Loucy (cell line): ENCODE measurements at regions not wholly inside any gene's neighbourhood (a gene's known extent, or its start where the extent isn't known, plus 50 kb on each side); places are given as distances from the start of the nearest gene placed in this dataset.

Experiments used
- H2AFZ ChIP-seq: fragments of 200-600 bp; sonication (generic); 2 replicates; pipeline ENCODE4 v1.6.0; 2016; ENCODE audit warnings: antibody characterized with exemption, mild to moderate bottlenecking, low read length, moderate library complexity
- H3F3A ChIP-seq: fragments of 200-600 bp; 2 replicates; pipeline ENCODE4 v1.6.0; 2016; ENCODE audit warnings: antibody characterized with exemption, low read depth, mild to moderate bottlenecking
- H3K27me3 ChIP-seq: fragments of 200-600 bp; sonication (generic); 2 replicates; pipeline ENCODE4 v1.6.1; 2014; ENCODE audit warnings: low read length, mild to moderate bottlenecking; ENCODE audit not compliant: insufficient read depth, poor library complexity, severe bottlenecking
- H3K36me3 ChIP-seq: fragments of 200-600 bp; sonication (generic); 2 replicates; pipeline ENCODE4 v1.6.1; 2016; ENCODE audit warnings: low read length; ENCODE audit not compliant: insufficient read depth
- H3K4me1 ChIP-seq: fragments of 200-600 bp; sonication (generic); 2 replicates; pipeline ENCODE4 v1.5.1; 2014; ENCODE audit warnings: low read length, mild to moderate bottlenecking; ENCODE audit not compliant: insufficient read depth, poor library complexity, severe bottlenecking
- H3K4me2 ChIP-seq: fragments of 200-600 bp; sonication (generic); 2 replicates; pipeline ENCODE4 v1.6.0; 2014; ENCODE audit warnings: antibody characterized with exemption, low read length, low read depth, mild to moderate bottlenecking; ENCODE audit not compliant: poor library complexity, severe bottlenecking
- H3K4me3 ChIP-seq: fragments of 200-600 bp; sonication (generic); 2 replicates; pipeline ENCODE4 v1.5.1; 2014; ENCODE audit warnings: low read length, mild to moderate bottlenecking, mixed read lengths; ENCODE audit not compliant: poor library complexity, severe bottlenecking
- H3K79me2 ChIP-seq: fragments of 200-600 bp; sonication (generic); 2 replicates; pipeline ENCODE4 v1.6.1; 2014; ENCODE audit warnings: low read length; ENCODE audit not compliant: insufficient read depth
- H3K9ac ChIP-seq: fragments of 200-600 bp; sonication (generic); 2 replicates; pipeline ENCODE4 v1.6.0; 2014; ENCODE audit warnings: mild to moderate bottlenecking, low read depth, low read length, moderate library complexity; ENCODE audit not compliant: poor library complexity, severe bottlenecking
- H3K9me2 ChIP-seq: fragments of 200-600 bp; sonication (generic); replicated peaks from 2 replicates; pipeline ENCODE4 v1.6.1; 2016; ENCODE audit warnings: low read depth, low read length, mixed read lengths
- H3K9me3 ChIP-seq: fragments of 200-600 bp; sonication (generic); 2 replicates; pipeline ENCODE4 v1.6.1; 2014; ENCODE audit warnings: mild to moderate bottlenecking, antibody characterized with exemption, low read length, low read depth; ENCODE audit not compliant: insufficient read depth
- H4K20me1 ChIP-seq: fragments of 200-600 bp; sonication (generic); 2 replicates; pipeline ENCODE4 v1.6.0; 2014; ENCODE audit warnings: antibody characterized with exemption, low read length, mild to moderate bottlenecking; ENCODE audit not compliant: insufficient read depth, poor library complexity, severe bottlenecking
- CTCF ChIP-seq: fragments of 200-600 bp; sonication (generic); conservative IDR thresholded peaks from 2 replicates; pipeline ENCODE4 v1.5.1; 2014; ENCODE audit warnings: mild to moderate bottlenecking, antibody characterized with exemption, low read length
- EZH2phosphoT487 ChIP-seq: fragments of 200-600 bp; IDR thresholded peaks from 2 replicates; pipeline ENCODE4 v1.6.1; 2018; ENCODE audit warnings: antibody characterized with exemption, mild to moderate bottlenecking, moderate library complexity, borderline replicate concordance

DNA sequence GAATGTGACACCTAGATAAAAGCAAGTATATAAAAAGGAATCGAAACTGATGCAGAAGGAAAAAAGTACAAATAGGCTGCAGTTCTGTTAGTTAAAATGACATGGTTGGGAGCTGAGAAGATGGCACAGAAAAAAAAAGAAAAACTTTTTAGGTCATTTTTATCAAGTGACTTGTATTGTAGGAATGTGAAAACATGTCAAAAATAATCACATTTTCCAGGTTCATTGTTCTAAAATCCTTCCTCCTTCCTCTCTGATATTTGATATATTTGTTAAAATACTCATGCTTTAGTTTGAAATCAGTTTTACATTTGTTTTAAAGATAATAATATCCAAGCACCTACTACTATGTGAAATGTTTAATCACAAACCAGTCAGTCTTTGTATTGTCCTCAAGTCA lies 507.9 kb downstream of the PRKD1 start:
- Histone ChIP-seq H3K9me2 (0 out of 2 replicates have a peak, but pooled peaks cover 3% of the 10 kb centered on the region), H3F3A (no peaks in the 10 kb centered on the region), H4K20me1 (no peaks in the 10 kb centered on the region), H3K79me2 (no peaks in the 10 kb centered on the region), H3K4me1 (no peaks in the 10 kb centered on the region), H3K4me2 (no peak overlapping the region), H3K9me3 (no peaks in the 10 kb centered on the region), H3K36me3 (no peaks in the 10 kb centered on the region), H3K9ac (no peak overlapping the region), H3K27me3 (no peaks in the 10 kb centered on the region), H3K4me3 (no peak overlapping the region), H2AFZ (no peak overlapping the region)
- TF ChIP-seq EZH2phosphoT487 = no peak
- no peak for TF ChIP-seq CTCF

DNA sequence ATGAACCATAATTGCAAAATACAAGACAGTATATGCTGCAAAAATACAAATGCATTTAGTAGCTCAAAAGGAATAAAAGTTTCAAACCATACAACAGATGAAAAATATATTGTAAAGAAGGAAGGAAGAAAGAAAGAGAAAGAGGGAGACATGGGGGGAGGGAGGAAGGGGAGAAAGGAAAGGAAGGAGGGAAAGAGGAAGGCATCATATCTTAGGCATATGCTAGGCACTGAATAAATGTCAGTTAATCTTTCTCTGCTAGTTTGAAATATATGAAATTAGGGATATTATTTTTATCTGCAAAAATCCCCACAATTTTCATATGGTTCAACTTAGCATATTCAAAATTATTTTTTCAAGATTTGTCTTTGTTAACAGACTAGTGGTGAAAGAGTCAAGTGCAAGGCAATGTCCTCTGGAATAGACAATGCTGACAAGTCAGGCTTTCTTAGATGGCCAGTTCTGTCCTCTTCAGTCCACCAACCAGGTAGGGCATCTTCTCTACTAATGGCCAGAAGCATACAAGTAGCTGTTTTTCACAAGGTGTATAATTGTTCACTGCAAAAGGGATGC lies 506.4 kb downstream of the PRKD1 start:
- Histone ChIP-seq H3K9me3 (no peaks in the 10 kb centered on the region), H3K4me3 (no peak overlapping the region), H2AFZ (no peak overlapping the region), H3K4me2 (no peak overlapping the region), H3K4me1 (no peaks in the 10 kb centered on the region), H3F3A (no peaks in the 10 kb centered on the region), H3K9ac (no peak overlapping the region), H3K79me2 (no peaks in the 10 kb centered on the region), H3K9me2 (0 out of 2 replicates have a peak, but pooled peaks cover 3% of the 10 kb centered on the region), H4K20me1 (no peaks in the 10 kb centered on the region), H3K36me3 (no peaks in the 10 kb centered on the region), H3K27me3 (no peaks in the 10 kb centered on the region)
- TF ChIP-seq CTCF (no peak), EZH2phosphoT487 (no peak)

- Histone ChIP-seq H3K9me2 (no peaks in the 10 kb centered on the region), H4K20me1 (no peaks in the 10 kb centered on the region), H3K27me3 (no peaks in the 10 kb centered on the region), H3K79me2 (no peaks in the 10 kb centered on the region), H3K36me3 (no peaks in the 10 kb centered on the region; the same call in 1 of the 2 replicates), H3F3A (no peaks in the 10 kb centered on the region), H3K4me1 (no peaks in the 10 kb centered on the region), H3K4me3 (no peak overlapping the region), H3K9ac (no peak overlapping the region), H2AFZ (no peak overlapping the region), H3K9me3 (no peaks in the 10 kb centered on the region), H3K4me2 (no peak overlapping the region)
- TF ChIP-seq EZH2phosphoT487 (no peak), CTCF (no peak)
These were observed 501.8 kb downstream of the PRKD1 start for GRCh38 chr14:29425705-29426482.
